Endothelial cell of umbilical vein (primary cell): ENCODE measurements at regions not wholly inside any gene's neighbourhood (a gene's known extent, or its start where the extent isn't known, plus 50 kb on each side); places are given as distances from the start of the nearest gene placed in this dataset.

Experiments used
- BruUV-seq: library from RNA; stranded (reverse); fragments of 400-500 nt; replicated peaks from 2 replicates; lab custom pipeline; 2021; lab: Mats Ljungman, UMichigan
- CTCF ChIA-PET: fragments of 300-600, 350-600 bp; sonication (Branson Sonifier 250); formaldehyde crosslinking; loops from one replicate; lab custom pipeline; 2021; ENCODE audit warnings: antibody characterized with exemption, inconsistent platforms; lab: Charles Lee
- POLR2A ChIA-PET: fragments of 300-600, 350-600 bp; sonication (Branson Sonifier 250); formaldehyde crosslinking; loops from one replicate; lab custom pipeline; 2021; ENCODE audit warnings: antibody characterized with exemption, inconsistent platforms; lab: Charles Lee
- DNase-seq: peaks from one replicate; pipeline ENCODE4 v3.0.0-alpha.2; 2011; ENCODE audit warnings: low read depth, low spot score
- FAIRE-seq: peaks from 2 replicates; lab custom pipeline; 2011; peaks lifted over from hg19 to GRCh38; lab: Jason Lieb, UNC
- H2AFZ ChIP-seq: 2 replicates; pipeline ENCODE4 v1.6.0; 2012; ENCODE audit warnings: low read depth, low read length, control low read depth, inconsistent platforms
- H3K27ac ChIP-seq: 2 replicates; pipeline ENCODE4 v1.5.1; 2011; ENCODE audit warnings: low read depth, mild to moderate bottlenecking, control low read depth, low read length, moderate library complexity; ENCODE audit not compliant: insufficient read depth
- H3K27me3 ChIP-seq, 2 experiments: 2 replicates each; pipeline versions ENCODE4 v1.6.0 to v1.6.1; 2011; ENCODE audit warnings: low read length in 2 of 2, mixed read lengths in 1 of 2; ENCODE audit not compliant: control insufficient read depth in 2 of 2, insufficient read depth in 2 of 2
- H3K36me3 ChIP-seq, 2 experiments: 2 replicates in 1 of 2; 3 replicates in 1 of 2; pipeline ENCODE4 v1.5.1; 2011; ENCODE audit warnings: low read length in 2 of 2, mild to moderate bottlenecking in 1 of 2, moderate library complexity in 1 of 2; ENCODE audit not compliant: control insufficient read depth in 2 of 2, insufficient read depth in 2 of 2; ENCODE audit errors: extremely low read depth in 1 of 2
- H3K4me1 ChIP-seq: 3 replicates; pipeline ENCODE4 v1.5.1; 2011; ENCODE audit warnings: mild to moderate bottlenecking, low read length; ENCODE audit not compliant: control insufficient read depth, insufficient read depth; ENCODE audit errors: extremely low read depth
- H3K4me2 ChIP-seq: 2 replicates; pipeline ENCODE4 v1.6.1; 2011; ENCODE audit warnings: low read length, control low read depth, mixed read lengths; ENCODE audit not compliant: insufficient read depth
- H3K4me3 ChIP-seq, 3 experiments: fragments of 200-600 bp in 1 of 3; sonication (generic), shearing (Covaris generic) in 1 of 3; replicated peaks in 1 of 3; 2 replicates each; pipeline ENCODE4 v1.5.1; 2011 to 2016; ENCODE audit warnings: control low read depth in 3 of 3, low read length in 3 of 3, mild to moderate bottlenecking in 2 of 3, inconsistent platforms in 1 of 3, low read depth in 1 of 3, moderate library complexity in 1 of 3; ENCODE audit not compliant: insufficient read depth in 1 of 3
- H3K79me2 ChIP-seq: 2 replicates; pipeline ENCODE4 v1.6.0; 2012; ENCODE audit warnings: low read length, inconsistent platforms; ENCODE audit not compliant: control insufficient read depth, insufficient read depth
- H3K9ac ChIP-seq: replicated peaks from 2 replicates; pipeline ENCODE3; 2011; ENCODE audit warnings: low read length, control low read depth; ENCODE audit not compliant: insufficient read depth; ENCODE audit errors: extremely low read depth
- H3K9me1 ChIP-seq: replicated peaks from 3 replicates; pipeline ENCODE4 v1.6.0; 2011; ENCODE audit warnings: mild to moderate bottlenecking, low read length; ENCODE audit not compliant: control insufficient read depth, insufficient read depth; ENCODE audit errors: extremely low read depth
- H3K9me3 ChIP-seq: replicated peaks from 2 replicates; pipeline ENCODE4 v1.5.1; 2012; ENCODE audit warnings: low read length, inconsistent platforms; ENCODE audit not compliant: control insufficient read depth, insufficient read depth
- H4K20me1 ChIP-seq: replicated peaks from 2 replicates; pipeline ENCODE3; 2011; ENCODE audit warnings: mild to moderate bottlenecking, low read length; ENCODE audit not compliant: control insufficient read depth, insufficient read depth; ENCODE audit errors: extremely low read depth
- EZH2 ChIP-seq: IDR thresholded peaks from 2 replicates; pipeline ENCODE4 v1.6.1; 2012; ENCODE audit warnings: borderline replicate concordance, low read depth, mild to moderate bottlenecking, moderate library complexity, low read length, inconsistent platforms; ENCODE audit not compliant: severe bottlenecking
- FOS ChIP-seq: IDR thresholded peaks from 2 replicates; pipeline ENCODE4 v1.6.1; 2011; ENCODE audit warnings: mild to moderate bottlenecking, low read length, moderate library complexity, borderline replicate concordance; ENCODE audit not compliant: insufficient read depth
- GATA2 ChIP-seq: IDR thresholded peaks from 2 replicates; pipeline ENCODE4 v1.7.0; 2011; ENCODE audit warnings: low read depth, mild to moderate bottlenecking, moderate library complexity, mixed read lengths, low read length; ENCODE audit not compliant: insufficient read length, insufficient read depth
- JUN ChIP-seq: IDR thresholded peaks from 2 replicates; pipeline ENCODE4 v1.6.1; 2011; ENCODE audit warnings: borderline replicate concordance, low read depth; ENCODE audit not compliant: insufficient read length, insufficient read depth
- MYC ChIP-seq: IDR thresholded peaks from one replicate; pipeline ENCODE4 v1.6.1; 2011; ENCODE audit warnings: mild to moderate bottlenecking, low read depth, low read length
- POLR2A ChIP-seq: IDR thresholded peaks from 2 replicates; pipeline ENCODE4 v1.6.1; 2012; ENCODE audit warnings: low read depth, mild to moderate bottlenecking, control low read depth, low read length
- POLR2AphosphoS5 ChIP-seq: IDR thresholded peaks from 2 replicates; pipeline ENCODE4 v1.6.1; 2012; ENCODE audit warnings: low read depth, mild to moderate bottlenecking, control low read depth, low read length, moderate library complexity; ENCODE audit not compliant: insufficient read depth
- dilution Hi-C: fragments of 300-500 bp; cut with MboI; formaldehyde crosslinking; loops from one replicate; pipeline ENCODE4 v1.15.0; 2019; ENCODE audit warnings: low sequenced_read_pairs; ENCODE audit not compliant: extremely low pct_ligation_motif_present
- intact Hi-C: fragments of 100-400 bp; cut with micrococcal nuclease; formaldehyde crosslinking; loops from one replicate; pipeline ENCODE4 v1.10.0; 2022
- TF ChIP-seq, protein P1 (sequence below): IDR thresholded peaks from 2 replicates; pipeline ENCODE4 v1.6.1; 2011; ENCODE audit not compliant: insufficient read depth, insufficient read length
- TF ChIP-seq, protein P2 (sequence below), 2 donors: IDR thresholded peaks; 1 replicate in 1 of 2; 2 replicates in 1 of 2; pipeline ENCODE4 v1.5.1; 2011; ENCODE audit warnings: low read length in 2 of 2, mild to moderate bottlenecking in 2 of 2, moderate library complexity in 2 of 2, control low read depth in 1 of 2, inconsistent platforms in 1 of 2, low read depth in 1 of 2; ENCODE audit not compliant: insufficient read depth in 1 of 2; ENCODE audit errors: extremely low read depth in 1 of 2

GRCh38 chr6:132166526-132167051 lies 215.4 kb upstream of the CCN2 start:
- Histone ChIP-seq H3K27me3 (no peaks in the 10 kb centered on the region), H2AFZ (no peak overlapping the region), H3K9me3 (no peaks in the 10 kb centered on the region), H3K4me2 (no peak overlapping the region), H3K27ac (no peak overlapping the region), H3K36me3 (peaks cover 2 to 7% of the 10 kb centered on the region in 2 experiments), H3K9ac (no peak overlapping the region), H3K4me1 (peaks cover 3% of the 10 kb centered on the region), H3K79me2 (no peaks in the 10 kb centered on the region), H3K4me3 (no peak overlapping the region), H3K9me1 (no peaks in the 10 kb centered on the region), H4K20me1 (no peaks in the 10 kb centered on the region)
- no peak for DNase-seq
- no TSS peak for BruUV-seq
- CTCF ChIA-PET: interaction anchor here (2.0 to 2.9 kb wide), 2 partner anchors 35 to 52 kb away, joined by 5 to 10 read pairs; no protein-coding TSS in a partner anchor
- POLR2A ChIA-PET: interaction anchor here (0.6 kb wide), 1 partner anchor 217 kb away, joined by 4 read pairs; no protein-coding TSS in a partner anchor
- intact Hi-C loops: no loop called here
- TF ChIP-seq FOS (no peak), POLR2A (no peak), EZH2 (no peak), MYC (no peak), GATA2 (no peak), POLR2AphosphoS5 (no peak), JUN (no peak)
- TF ChIP-seq, protein P1, sequence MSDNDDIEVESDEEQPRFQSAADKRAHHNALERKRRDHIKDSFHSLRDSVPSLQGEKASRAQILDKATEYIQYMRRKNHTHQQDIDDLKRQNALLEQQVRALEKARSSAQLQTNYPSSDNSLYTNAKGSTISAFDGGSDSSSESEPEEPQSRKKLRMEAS: no peak
- TF ChIP-seq, protein P2, sequence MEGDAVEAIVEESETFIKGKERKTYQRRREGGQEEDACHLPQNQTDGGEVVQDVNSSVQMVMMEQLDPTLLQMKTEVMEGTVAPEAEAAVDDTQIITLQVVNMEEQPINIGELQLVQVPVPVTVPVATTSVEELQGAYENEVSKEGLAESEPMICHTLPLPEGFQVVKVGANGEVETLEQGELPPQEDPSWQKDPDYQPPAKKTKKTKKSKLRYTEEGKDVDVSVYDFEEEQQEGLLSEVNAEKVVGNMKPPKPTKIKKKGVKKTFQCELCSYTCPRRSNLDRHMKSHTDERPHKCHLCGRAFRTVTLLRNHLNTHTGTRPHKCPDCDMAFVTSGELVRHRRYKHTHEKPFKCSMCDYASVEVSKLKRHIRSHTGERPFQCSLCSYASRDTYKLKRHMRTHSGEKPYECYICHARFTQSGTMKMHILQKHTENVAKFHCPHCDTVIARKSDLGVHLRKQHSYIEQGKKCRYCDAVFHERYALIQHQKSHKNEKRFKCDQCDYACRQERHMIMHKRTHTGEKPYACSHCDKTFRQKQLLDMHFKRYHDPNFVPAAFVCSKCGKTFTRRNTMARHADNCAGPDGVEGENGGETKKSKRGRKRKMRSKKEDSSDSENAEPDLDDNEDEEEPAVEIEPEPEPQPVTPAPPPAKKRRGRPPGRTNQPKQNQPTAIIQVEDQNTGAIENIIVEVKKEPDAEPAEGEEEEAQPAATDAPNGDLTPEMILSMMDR (IDR thresholded peaks at IDR 0.05; ENCODE audit: extremely low read depth in 1 of 2, insufficient read depth in 1 of 2, low read depth in 1 of 2, low read length in 2 of 2): no peak
- FAIRE-seq: no peak
- dilution Hi-C loops: no loop called here
